SIG-M5 treated with dmso at 0.1 percent for 504 hours (cell line): ENCODE measurements at regions not wholly inside any gene's neighbourhood (a gene's known extent, or its start where the extent isn't known, plus 50 kb on each side); places are given as distances from the start of the nearest gene placed in this dataset.
"Not testable (repeated sequence)": the region's sequence is repeated elsewhere in the genome, so short reads cannot be mapped to it uniquely, and the experiment has no call there.

Source experiments
- DNase-seq: peaks from one replicate; lab custom pipeline; 2025; ENCODE audit not compliant: unreplicated experiment; lab: John Stamatoyannopoulos, UW

GRCh38 chr16:62392698-62393097, 356.5 kb upstream of the CDH8 start:
- DNase-seq, result no peak

DNA sequence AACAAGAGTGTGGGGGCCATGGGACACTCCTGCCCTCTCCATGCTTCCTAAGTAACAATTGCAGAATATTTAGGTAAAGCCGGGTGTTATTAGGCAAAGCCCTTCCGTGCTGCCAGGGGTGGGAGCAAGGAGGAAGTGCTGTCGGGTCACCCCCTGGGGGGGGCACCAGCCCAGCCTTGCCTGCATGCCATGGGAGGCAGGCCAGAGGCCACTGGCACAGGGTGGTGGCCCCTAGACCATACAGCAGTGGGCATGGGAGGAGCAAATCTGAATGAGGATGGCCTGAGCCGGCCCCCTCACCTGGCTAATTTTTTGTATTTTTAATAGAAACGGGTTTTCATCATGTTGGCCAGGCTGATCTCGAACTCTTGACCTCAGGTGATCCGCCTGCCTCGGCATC, 355.7 kb upstream of the CDH8 start:
- DNase-seq, result no peak

DNA sequence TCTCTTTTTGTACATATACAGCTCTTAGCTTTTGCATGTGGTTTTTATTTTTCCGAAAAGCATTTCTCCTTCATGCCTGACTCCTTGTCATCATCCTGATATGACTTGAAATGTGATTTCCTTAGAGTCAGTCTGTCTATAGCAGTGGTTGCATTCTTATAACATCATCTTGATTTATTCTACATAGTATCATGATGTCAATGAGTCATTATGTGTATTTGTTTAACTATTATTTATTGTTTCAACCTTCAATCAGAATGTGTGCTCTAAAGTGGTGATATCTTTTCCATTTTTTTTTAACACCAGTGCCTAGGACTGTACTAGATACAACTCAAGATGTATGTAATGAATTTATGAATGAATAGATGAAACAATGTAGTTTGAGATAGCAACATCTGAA, 354.9 kb upstream of the CDH8 start:
- no peak for DNase-seq

- no peak for DNase-seq
These were observed 354.0 kb upstream of the CDH8 start for GRCh38 chr16:62390214-62390613.

GRCh38 chr16:62386411-62386810, 350.2 kb upstream of the CDH8 start:
- DNase-seq, result no peak

DNA sequence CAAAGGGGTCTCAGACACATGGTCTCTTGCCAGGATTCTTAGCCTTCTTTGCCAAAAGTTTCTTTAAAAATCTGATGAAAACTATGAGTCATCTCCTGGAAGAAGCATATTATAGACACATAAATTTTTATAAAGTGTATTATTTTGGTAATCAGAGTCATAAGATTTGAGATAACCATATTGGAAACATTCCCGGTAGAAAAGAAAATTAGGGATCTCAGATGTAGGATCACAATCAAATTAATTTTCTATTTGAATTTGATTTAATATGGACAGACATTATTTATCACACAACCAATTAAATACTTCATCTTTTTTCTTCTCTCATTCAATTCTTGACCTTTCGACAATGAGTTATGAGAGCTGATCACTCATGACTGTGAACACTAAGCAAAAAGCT, 347.7 kb upstream of the CDH8 start:
- no peak for DNase-seq

GRCh38 chr16:62370445-62370844, 334.2 kb upstream of the CDH8 start:
- no peak for DNase-seq

- no peak for DNase-seq
These were observed 327.3 kb upstream of the CDH8 start for GRCh38 chr16:62363501-62363900.

DNA sequence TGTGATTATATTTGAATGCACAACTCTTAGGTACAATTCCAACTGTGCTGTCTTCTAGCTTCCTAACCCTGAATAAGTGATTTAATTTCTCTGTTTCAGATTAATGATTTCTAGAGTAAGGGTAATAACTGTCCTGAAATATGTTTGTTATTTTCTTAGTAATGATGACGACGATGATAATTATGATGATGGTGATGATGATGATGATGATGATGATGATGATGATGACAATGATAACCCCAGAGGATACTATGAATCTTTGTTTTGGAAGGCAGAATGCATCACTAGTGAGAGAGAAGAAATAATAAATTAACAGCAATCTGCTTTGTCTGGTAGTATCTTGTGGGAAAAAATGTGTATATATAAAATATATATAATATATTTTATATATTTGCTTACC, 317.1 kb upstream of the CDH8 start:
- DNase-seq, result no peak

- no peak for DNase-seq
These were observed 306.0 kb upstream of the CDH8 start for GRCh38 chr16:62342216-62342615.

DNA sequence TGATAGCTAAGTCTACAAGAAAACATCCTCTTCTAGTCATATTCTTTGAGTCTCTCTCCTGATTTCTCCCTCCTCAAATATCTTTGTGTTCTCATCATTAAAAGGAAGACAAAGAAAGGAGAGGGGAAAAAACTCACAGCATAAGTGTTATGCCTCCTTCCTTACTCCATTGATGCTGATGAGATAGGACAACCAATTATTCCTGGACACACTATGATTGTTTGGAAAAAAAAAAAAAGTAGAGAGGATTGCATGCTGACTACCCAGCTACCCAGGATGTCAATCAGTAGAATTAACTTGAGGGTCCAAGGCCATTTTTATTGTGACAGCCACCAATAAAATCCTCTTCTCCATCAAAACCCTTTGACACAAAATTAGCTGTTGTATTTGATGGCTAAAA, 299.1 kb upstream of the CDH8 start:
- DNase-seq, result no peak

GRCh38 chr16:62321606-62322005, 285.4 kb upstream of the CDH8 start:
- no peak for DNase-seq

GRCh38 chr16:62298600-62298999, 262.4 kb upstream of the CDH8 start:
- DNase-seq, result no peak

DNA sequence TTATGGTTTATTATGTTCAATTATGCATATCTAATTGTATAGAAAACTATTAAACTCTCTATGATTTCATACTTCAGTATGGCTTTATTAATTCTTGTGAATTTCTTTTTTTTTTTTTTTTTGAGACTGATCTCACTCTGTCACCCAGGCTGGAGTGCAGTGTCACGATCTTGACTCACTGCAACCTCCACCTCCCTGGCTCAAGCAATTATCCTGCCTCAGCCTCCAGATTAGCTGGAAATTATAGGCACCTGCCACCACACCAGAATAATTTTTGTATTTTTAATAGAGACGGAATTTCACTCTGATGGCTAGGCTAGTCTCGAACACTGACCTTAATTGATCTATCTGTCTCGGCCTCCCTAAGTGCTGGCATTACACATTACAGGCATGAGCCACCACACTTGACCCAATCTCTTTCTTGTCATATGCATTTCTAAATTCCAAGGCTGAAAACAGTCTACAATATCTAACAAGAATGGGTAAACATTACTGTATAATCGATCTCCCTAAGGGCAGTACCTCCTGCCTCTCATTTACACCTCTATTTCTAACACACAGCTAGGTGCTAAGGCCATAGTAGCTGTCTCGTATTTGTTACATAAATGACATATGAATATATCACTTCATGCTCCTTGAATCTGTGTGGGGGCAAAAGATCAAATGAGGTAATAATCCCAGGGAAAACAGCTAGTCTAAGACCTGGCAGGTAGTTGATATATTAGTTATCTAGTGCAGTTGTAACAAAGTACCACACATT, 258.2 kb upstream of the CDH8 start:
- no peak for DNase-seq

DNA sequence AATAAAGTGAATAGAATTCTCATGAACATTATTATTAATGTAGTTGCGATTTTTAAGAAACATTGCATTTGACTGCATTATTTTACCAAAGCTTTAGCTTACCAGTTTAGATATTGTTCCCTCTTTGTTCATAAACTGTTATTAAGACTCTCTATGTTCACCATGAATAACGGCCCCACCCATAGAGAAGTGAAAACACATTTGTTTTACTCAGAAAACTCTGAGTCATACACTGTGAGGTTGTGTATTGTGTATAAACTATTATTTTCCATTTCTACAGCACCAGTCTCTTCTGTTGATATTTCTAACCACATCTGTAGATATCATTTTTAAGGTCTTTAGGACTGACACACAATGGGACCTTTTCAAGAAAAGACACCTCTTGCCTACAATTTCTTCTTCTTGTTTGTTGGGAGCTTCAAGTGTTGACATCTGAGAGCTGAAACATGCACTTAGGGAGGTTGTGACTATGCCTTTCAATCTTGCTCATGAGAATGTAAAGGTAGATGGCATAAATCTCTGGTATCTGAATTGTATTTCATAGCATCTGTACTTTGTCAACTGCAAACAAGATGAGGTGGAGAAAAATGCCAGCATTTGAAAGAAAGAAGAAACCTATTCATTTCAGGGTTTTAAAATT, 252.9 kb upstream of the CDH8 start:
- no peak for DNase-seq

DNA sequence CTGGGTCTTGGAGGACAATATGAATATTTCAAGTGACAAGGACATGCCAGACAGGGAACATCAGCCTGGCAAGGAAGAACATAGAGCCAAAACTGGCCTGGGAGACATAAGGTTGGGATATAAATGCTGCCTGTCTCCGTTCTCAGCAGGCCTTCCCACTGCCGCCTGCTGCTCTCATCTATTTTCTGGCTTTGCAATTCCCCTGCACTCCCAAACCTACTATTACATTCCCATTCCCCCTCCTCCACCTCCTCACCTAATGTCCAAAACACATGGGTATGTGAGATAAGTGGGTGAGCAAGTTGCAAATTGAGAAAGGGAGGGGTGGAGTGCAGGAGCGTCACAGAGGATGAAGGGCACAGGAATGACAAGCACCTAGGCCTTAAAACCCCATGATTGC, 244.3 kb upstream of the CDH8 start:
- no peak for DNase-seq

DNA sequence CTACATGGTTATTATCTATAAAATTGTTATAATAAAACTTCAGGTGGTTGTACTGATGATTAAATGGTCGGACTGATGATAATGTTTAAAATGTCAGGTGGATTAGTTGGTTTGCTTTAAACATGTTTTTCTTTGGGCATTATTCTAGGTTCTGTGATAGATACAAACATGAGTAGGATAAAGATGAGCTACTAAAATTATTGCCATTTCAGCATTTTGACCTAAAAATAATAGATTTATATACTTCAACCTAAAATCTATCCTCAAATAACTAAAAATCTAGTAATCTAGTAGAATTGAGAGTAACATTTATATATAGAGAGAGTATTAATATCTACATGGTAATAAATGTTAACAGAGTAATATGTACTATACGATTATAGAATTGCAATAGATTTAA, 241.7 kb upstream of the CDH8 start:
- DNase-seq, result no peak

GRCh38 chr16:62276637-62277036, 240.4 kb upstream of the CDH8 start:
- no peak for DNase-seq

- no peak for DNase-seq
These were observed 235.8 kb upstream of the CDH8 start for GRCh38 chr16:62272035-62272434.

GRCh38 chr16:62261760-62262159, 225.5 kb upstream of the CDH8 start:
- no peak for DNase-seq

- not testable (repeated sequence) for DNase-seq
These were observed 222.7 kb upstream of the CDH8 start for GRCh38 chr16:62258931-62259435.

DNA sequence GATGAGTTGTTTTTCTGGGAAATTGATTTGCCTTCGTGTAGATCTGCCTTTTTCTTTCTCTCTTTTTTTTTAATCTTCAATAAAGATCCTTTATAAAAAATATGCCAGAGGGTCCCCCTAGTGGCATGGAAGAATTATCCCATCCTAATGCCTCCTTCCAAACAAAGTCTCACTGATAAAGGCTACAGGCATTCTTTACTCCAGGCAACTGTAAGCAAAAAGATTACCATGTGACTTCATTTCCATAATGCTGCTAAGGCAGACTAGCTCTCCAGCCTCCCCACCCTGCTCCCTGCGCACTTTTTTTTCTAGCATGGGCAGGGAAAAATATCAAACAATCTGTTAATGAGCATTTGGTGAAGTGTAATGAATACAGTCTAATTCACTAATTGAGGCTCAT, 220.2 kb upstream of the CDH8 start:
- no peak for DNase-seq

GRCh38 chr16:62254847-62255246, 218.6 kb upstream of the CDH8 start:
- DNase-seq, result no peak
